ENCODE measurements at regions not wholly inside any gene's neighbourhood (a gene's known extent, or its start where the extent isn't known, plus 50 kb on each side); places are given as distances from the start of the nearest gene placed in this dataset.
"Not testable (repeated sequence)": the region's sequence is repeated elsewhere in the genome, so short reads cannot be mapped to it uniquely, and the experiment has no call there.

- DNase-seq (ENCODE audit: insufficient read length, low spot score): no peak
- no peak for TF ChIP-seq TAF1 (IDR thresholded peaks at IDR 0.05; ENCODE audit: low read depth, low read length)
- no peak for TF ChIP-seq SPI1 (IDR thresholded peaks at IDR 0.05; ENCODE audit: low read depth, low read length)
- TF ChIP-seq POLR2A (IDR thresholded peaks at IDR 0.05; ENCODE audit: low read depth, low read length): no peak
- no peak for TF ChIP-seq PAX5 (IDR thresholded peaks at IDR 0.05; ENCODE audit: insufficient read depth, low read length, severe bottlenecking)
- no peak for TF ChIP-seq POU2F2 (IDR thresholded peaks at IDR 0.05; ENCODE audit: low read depth, low read length)
- TF ChIP-seq POLR2AphosphoS5 (IDR thresholded peaks at IDR 0.05; ENCODE audit: low read depth, low read length): no peak
- no peak for FAIRE-seq
Observed at GRCh38 chr6:37078814-37079213, 73.4 kb downstream of the FGD2 start.

GRCh38 chr6:37081042-37081607, 75.7 kb downstream of the FGD2 start:
- no peak for TF ChIP-seq POU2F2 (IDR thresholded peaks at IDR 0.05; ENCODE audit: low read depth, low read length)
- TF ChIP-seq TAF1 (IDR thresholded peaks at IDR 0.05; ENCODE audit: low read depth, low read length): no peak
- TF ChIP-seq SPI1 (IDR thresholded peaks at IDR 0.05; ENCODE audit: low read depth, low read length): no peak
- no peak for TF ChIP-seq POLR2AphosphoS5 (IDR thresholded peaks at IDR 0.05; ENCODE audit: low read depth, low read length)
- TF ChIP-seq PAX5 (IDR thresholded peaks at IDR 0.05; ENCODE audit: insufficient read depth, low read length, severe bottlenecking): no peak
- TF ChIP-seq POLR2A (IDR thresholded peaks at IDR 0.05; ENCODE audit: low read depth, low read length): no peak
- DNase-seq (ENCODE audit: insufficient read length, low spot score) (no peak), FAIRE-seq (no peak)

GRCh38 chr6:37082390-37083130, 77.1 kb downstream of the FGD2 start:
- no peak for TF ChIP-seq POLR2A (IDR thresholded peaks at IDR 0.05; ENCODE audit: low read depth, low read length)
- TF ChIP-seq POU2F2 (IDR thresholded peaks at IDR 0.05; ENCODE audit: low read depth, low read length): no peak
- no peak for TF ChIP-seq POLR2AphosphoS5 (IDR thresholded peaks at IDR 0.05; ENCODE audit: low read depth, low read length)
- TF ChIP-seq SPI1 (IDR thresholded peaks at IDR 0.05; ENCODE audit: low read depth, low read length): no peak
- TF ChIP-seq TAF1 (IDR thresholded peaks at IDR 0.05; ENCODE audit: low read depth, low read length): no peak
- TF ChIP-seq PAX5 (IDR thresholded peaks at IDR 0.05; ENCODE audit: insufficient read depth, low read length, severe bottlenecking): no peak
- no peak for DNase-seq (ENCODE audit: insufficient read length, low spot score)
- no peak for FAIRE-seq

GRCh38 chr6:37083243-37084138, 78.0 kb downstream of the FGD2 start:
- DNase-seq (ENCODE audit: insufficient read length, low spot score) (no peak), FAIRE-seq (no peak)
- TF ChIP-seq SPI1 (IDR thresholded peaks at IDR 0.05; ENCODE audit: low read depth, low read length) (no peak), POU2F2 (IDR thresholded peaks at IDR 0.05; ENCODE audit: low read depth, low read length) (no peak), POLR2A (IDR thresholded peaks at IDR 0.05; ENCODE audit: low read depth, low read length) (no peak), TAF1 (IDR thresholded peaks at IDR 0.05; ENCODE audit: low read depth, low read length) (no peak), PAX5 (IDR thresholded peaks at IDR 0.05; ENCODE audit: insufficient read depth, low read length, severe bottlenecking) (no peak), POLR2AphosphoS5 (IDR thresholded peaks at IDR 0.05; ENCODE audit: low read depth, low read length) (no peak)

GRCh38 chr6:37084665-37085064, 79.2 kb downstream of the FGD2 start:
- not testable (repeated sequence) for FAIRE-seq; DNase-seq (ENCODE audit: insufficient read length, low spot score)

- FAIRE-seq (no peak), DNase-seq (ENCODE audit: insufficient read length, low spot score) (no peak)
- no peak for TF ChIP-seq POU2F2 (IDR thresholded peaks at IDR 0.05; ENCODE audit: low read depth, low read length)
- no peak for TF ChIP-seq TAF1 (IDR thresholded peaks at IDR 0.05; ENCODE audit: low read depth, low read length)
- TF ChIP-seq SPI1 (IDR thresholded peaks at IDR 0.05; ENCODE audit: low read depth, low read length): no peak
Observed at GRCh38 chr6:37085198-37085597, 79.7 kb downstream of the FGD2 start.

GRCh38 chr6:37088897-37089296, 81.1 kb upstream of the PIM1 start:
- TF ChIP-seq PAX5 (IDR thresholded peaks at IDR 0.05; ENCODE audit: insufficient read depth, low read length, severe bottlenecking) (no peak), POLR2AphosphoS5 (IDR thresholded peaks at IDR 0.05; ENCODE audit: low read depth, low read length) (no peak), TAF1 (IDR thresholded peaks at IDR 0.05; ENCODE audit: low read depth, low read length) (no peak), POLR2A (IDR thresholded peaks at IDR 0.05; ENCODE audit: low read depth, low read length) (no peak), POU2F2 (IDR thresholded peaks at IDR 0.05; ENCODE audit: low read depth, low read length) (no peak), SPI1 (IDR thresholded peaks at IDR 0.05; ENCODE audit: low read depth, low read length) (no peak)
- DNase-seq (ENCODE audit: insufficient read length, low spot score) (no peak), FAIRE-seq (no peak)

- FAIRE-seq: no peak
- DNase-seq (ENCODE audit: insufficient read length, low spot score): no peak
- TF ChIP-seq POLR2A (IDR thresholded peaks at IDR 0.05; ENCODE audit: low read depth, low read length) (no peak), POU2F2 (IDR thresholded peaks at IDR 0.05; ENCODE audit: low read depth, low read length) (no peak), PAX5 (IDR thresholded peaks at IDR 0.05; ENCODE audit: insufficient read depth, low read length, severe bottlenecking) (no peak), TAF1 (IDR thresholded peaks at IDR 0.05; ENCODE audit: low read depth, low read length) (no peak), POLR2AphosphoS5 (IDR thresholded peaks at IDR 0.05; ENCODE audit: low read depth, low read length) (no peak), SPI1 (IDR thresholded peaks at IDR 0.05; ENCODE audit: low read depth, low read length) (no peak)
Observed at GRCh38 chr6:37089783-37090182, 80.2 kb upstream of the PIM1 start.

- not testable (repeated sequence) for DNase-seq (ENCODE audit: insufficient read length, low spot score); FAIRE-seq
Observed at GRCh38 chr6:37091104-37091503, 78.8 kb upstream of the PIM1 start.

- DNase-seq (ENCODE audit: insufficient read length, low spot score); FAIRE-seq: not testable (repeated sequence)
Observed at GRCh38 chr6:37091586-37091985, 78.4 kb upstream of the PIM1 start.
